ENCODE measurements at regions not wholly inside any gene's neighbourhood (a gene's known extent, or its start where the extent isn't known, plus 50 kb on each side); places are given as distances from the start of the nearest gene placed in this dataset.

DNA sequence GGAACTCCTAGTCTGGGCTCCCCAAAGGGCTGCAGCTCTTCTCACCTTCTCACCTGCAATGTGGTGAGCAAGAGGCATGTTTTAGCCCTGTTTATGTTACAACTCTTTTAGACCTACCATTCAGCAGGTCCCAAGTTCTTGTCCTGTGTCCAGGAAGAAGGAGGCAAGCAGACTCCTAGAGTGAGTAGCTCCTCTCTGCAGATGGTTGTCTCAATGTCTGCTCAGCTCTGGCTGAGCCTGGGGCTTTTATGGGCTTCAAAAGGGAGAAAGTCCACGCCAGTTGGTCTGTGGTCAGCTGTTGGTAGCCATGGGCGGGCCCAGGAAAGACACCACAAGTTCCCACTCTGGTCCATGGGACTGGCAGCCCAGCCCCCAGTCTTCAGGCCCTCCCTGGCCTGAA is 148.1 kb upstream of the HS6ST1 start:
- TF ChIP-seq, protein P1, sequence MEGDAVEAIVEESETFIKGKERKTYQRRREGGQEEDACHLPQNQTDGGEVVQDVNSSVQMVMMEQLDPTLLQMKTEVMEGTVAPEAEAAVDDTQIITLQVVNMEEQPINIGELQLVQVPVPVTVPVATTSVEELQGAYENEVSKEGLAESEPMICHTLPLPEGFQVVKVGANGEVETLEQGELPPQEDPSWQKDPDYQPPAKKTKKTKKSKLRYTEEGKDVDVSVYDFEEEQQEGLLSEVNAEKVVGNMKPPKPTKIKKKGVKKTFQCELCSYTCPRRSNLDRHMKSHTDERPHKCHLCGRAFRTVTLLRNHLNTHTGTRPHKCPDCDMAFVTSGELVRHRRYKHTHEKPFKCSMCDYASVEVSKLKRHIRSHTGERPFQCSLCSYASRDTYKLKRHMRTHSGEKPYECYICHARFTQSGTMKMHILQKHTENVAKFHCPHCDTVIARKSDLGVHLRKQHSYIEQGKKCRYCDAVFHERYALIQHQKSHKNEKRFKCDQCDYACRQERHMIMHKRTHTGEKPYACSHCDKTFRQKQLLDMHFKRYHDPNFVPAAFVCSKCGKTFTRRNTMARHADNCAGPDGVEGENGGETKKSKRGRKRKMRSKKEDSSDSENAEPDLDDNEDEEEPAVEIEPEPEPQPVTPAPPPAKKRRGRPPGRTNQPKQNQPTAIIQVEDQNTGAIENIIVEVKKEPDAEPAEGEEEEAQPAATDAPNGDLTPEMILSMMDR (IDR thresholded peaks at IDR 0.05; ENCODE audit: insufficient read depth, low read length) = no peak

DNA sequence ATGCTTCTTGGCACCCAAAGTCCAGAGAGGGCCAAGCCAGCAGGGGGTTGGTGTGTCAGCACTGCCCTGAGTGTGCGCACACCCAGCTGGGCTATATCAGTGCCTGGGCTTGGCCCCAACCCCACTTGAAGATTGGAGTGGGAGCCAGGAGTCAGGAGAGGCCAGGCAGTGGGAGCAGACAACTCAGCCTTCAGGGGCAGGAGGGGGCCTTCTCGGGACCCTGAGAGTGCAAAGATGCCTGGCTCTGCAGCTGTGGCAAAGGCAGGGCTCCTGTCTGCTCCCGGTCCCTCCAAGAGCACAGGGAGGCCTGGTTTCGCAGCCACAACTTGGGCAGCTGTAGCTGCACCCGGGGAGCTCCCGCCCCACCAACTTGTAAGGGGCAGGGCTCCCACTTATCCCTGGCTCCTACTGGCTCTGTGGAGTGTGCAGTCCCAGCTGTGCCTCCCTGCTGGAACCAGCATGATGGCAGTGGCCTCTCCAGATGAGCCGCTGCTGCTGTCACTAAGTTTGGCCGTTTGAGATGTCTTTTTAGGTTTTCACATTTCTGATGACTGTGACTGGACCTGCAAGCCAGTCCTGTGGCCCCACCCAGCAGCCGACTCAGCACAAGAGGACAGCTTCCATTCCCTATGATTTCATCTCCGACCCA is 148.8 kb upstream of the HS6ST1 start:
- DNase-seq (ENCODE audit: low read depth) = no peak
- TF ChIP-seq, protein P1 (IDR thresholded peaks at IDR 0.05; ENCODE audit: insufficient read depth, low read length) = no peak
- H3K4me3 ChIP-seq (ENCODE audit: low read depth, low read length) = no peak overlapping the region

More for the DNA sequence above, 148.1 kb upstream of the HS6ST1 start:
- no peak overlapping the region for H3K4me3 ChIP-seq (ENCODE audit: low read depth, low read length)
- no peak for DNase-seq (ENCODE audit: low read depth)

DNA sequence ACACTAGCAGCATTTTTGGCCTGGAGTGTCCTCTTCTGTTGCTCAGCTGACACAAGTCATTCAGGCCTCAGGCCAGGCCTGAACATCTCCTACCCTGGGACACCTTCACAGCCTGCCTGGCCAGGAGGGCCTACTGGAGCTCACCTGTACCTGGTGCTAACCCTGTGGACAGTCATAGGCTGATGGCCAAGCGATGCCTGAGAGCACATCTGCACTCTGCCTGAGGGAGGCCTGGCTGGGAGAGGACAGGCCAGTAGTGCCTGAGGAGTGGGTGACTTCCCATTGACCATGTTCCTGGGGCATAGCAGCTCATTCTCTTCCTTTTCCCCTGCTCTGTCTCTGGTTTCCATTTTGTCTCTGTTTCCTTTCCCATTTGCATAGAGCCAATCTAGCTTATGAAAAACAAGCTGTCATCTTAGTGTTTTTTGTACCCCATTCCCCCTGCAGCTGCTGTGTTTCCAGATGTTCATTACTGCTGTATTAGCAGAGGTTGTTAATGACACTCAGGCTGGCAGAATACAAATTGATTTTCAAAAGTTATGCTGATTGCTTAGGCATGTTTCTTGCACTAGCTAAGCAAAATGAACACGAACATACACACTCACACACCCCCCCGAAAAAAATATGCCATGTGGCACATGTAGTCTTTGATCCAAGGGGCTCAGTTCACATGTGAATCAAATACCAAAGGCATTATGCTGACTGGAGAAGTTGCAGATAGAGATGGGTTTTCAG is 149.7 kb upstream of the HS6ST1 start:
- TF ChIP-seq, protein P1 (IDR thresholded peaks at IDR 0.05; ENCODE audit: insufficient read depth, low read length) = no peak
- no peak for DNase-seq (ENCODE audit: low read depth)
- H3K4me3 ChIP-seq (ENCODE audit: low read depth, low read length) = no peak overlapping the region

DNA sequence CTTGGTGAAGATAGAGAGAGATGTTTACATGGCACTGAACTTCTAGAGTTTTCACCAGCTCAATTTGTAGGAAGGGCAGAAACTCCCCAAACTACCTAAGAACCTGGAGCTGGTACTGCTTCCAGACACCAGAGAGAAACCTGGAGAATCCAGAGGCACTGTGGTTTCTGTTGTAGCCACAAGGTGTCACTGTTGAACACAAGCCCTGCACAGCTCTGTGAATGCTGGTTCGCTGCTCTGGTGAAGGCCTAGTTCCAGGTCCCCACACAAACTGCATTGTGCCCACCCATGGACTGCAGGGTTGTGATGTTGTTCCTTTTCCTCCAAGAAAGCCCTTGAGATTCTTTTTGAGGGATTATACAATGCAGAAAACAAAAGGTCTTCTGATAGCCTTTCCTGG is 150.5 kb upstream of the HS6ST1 start:
- TF ChIP-seq, protein P1 (IDR thresholded peaks at IDR 0.05; ENCODE audit: insufficient read depth, low read length) = peak; percentile 21
- DNase-seq (ENCODE audit: low read depth) = no peak
- no peak overlapping the region for H3K4me3 ChIP-seq (ENCODE audit: low read depth, low read length)

DNA sequence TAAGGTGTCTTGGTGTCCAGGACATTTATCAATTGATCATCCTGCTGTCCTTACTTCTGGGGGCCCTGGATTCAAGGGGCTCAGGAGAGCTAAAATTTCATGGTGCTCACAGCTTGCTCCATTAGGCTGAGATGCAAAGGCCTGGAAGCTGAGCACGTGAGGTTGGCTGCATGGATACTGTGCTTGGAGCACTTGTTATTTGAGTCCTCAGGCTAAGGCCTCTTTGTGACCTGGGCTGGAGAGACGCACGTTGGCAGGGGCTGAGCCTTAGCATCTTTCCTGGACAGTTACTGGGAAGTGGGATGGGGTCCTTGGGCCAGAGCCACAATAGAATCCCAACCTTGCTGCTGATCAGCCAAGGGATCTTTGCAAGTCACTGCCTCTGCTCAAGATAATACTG is 151.2 kb upstream of the HS6ST1 start:
- H3K4me3 ChIP-seq (ENCODE audit: low read depth, low read length) = no peak overlapping the region
- TF ChIP-seq, protein P1 (IDR thresholded peaks at IDR 0.05; ENCODE audit: insufficient read depth, low read length) = no peak
- no peak for DNase-seq (ENCODE audit: low read depth)

DNA sequence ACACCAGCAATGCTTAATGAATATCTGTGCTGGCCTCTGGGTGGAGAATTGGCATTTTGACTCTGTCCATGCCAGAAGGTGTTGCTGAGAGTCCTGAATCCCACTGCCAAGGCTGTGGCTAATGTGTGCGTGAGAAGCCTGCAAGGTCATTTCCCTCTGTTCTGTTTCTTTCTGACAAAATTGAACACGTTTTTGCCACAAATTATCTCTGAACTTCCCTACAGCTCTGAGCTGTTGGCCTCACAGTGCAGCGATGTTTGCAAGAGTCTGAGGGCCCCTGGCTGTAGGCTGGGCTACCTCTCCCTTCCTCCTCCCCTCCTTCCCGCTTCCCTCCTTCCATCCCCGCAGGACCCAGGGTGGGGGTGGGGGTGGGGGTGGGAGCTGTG is 154.1 kb upstream of the HS6ST1 start:
- TF ChIP-seq, protein P1 (IDR thresholded peaks at IDR 0.05; ENCODE audit: insufficient read depth, low read length) = no peak
- H3K4me3 ChIP-seq (ENCODE audit: low read depth, low read length) = no peak overlapping the region
- DNase-seq (ENCODE audit: low read depth) = peak; percentile 22

Measured in fibroblast of the aortic adventitia (primary cell).